ENCODE measurements at regions not wholly inside any gene's neighbourhood (a gene's known extent, or its start where the extent isn't known, plus 50 kb on each side); places are given as distances from the start of the nearest gene placed in this dataset.

DNA sequence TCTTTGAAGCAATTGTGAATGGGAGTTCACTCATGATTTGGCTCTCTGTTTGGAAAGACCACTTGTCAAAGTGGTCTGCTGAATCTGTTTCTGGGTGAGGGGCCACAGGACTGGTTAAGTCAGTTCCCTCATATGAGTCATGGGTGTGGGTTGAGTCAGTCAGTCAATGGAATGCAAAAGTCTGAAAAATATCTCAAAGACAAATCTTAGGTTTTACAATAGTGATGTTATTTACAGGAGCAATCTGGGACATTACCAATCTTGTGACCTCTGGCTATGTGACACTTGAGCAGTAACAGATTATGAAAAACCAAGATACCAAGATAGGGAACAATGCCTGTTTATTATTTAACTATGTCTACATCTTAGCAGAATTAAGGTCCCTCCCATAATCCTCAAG, 311.6 kb downstream of the AASDHPPT start:
- DNase-seq (ENCODE audit: extremely low read depth, low read depth) = no peak

DNA sequence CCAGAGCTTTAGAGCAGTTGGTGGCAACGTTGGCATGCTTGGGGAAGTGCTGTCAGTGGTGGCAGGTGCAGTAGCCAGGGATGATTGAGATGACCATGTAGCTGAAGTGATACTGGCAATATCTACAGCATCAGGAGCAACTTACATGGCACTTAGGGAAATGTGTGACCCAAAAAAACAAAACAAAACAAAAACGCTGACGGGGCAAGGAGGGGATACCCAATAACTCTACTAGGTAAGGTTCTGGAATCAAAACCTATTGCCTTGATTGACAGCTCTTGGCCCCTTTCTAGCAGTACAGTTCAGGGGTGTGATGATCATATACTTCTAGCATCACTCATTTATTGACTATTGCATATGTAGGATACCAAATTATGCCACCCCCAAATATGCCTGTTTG, 312.6 kb downstream of the AASDHPPT start:
- no peak for DNase-seq (ENCODE audit: extremely low read depth, low read depth)
- TF ChIP-seq, protein P1, sequence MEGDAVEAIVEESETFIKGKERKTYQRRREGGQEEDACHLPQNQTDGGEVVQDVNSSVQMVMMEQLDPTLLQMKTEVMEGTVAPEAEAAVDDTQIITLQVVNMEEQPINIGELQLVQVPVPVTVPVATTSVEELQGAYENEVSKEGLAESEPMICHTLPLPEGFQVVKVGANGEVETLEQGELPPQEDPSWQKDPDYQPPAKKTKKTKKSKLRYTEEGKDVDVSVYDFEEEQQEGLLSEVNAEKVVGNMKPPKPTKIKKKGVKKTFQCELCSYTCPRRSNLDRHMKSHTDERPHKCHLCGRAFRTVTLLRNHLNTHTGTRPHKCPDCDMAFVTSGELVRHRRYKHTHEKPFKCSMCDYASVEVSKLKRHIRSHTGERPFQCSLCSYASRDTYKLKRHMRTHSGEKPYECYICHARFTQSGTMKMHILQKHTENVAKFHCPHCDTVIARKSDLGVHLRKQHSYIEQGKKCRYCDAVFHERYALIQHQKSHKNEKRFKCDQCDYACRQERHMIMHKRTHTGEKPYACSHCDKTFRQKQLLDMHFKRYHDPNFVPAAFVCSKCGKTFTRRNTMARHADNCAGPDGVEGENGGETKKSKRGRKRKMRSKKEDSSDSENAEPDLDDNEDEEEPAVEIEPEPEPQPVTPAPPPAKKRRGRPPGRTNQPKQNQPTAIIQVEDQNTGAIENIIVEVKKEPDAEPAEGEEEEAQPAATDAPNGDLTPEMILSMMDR (IDR thresholded peaks at IDR 0.05; ENCODE audit: low read depth, low read length) = no peak

More for the DNA sequence above, 311.6 kb downstream of the AASDHPPT start:
- TF ChIP-seq, protein P1 (IDR thresholded peaks at IDR 0.05; ENCODE audit: low read depth, low read length) = no peak

DNA sequence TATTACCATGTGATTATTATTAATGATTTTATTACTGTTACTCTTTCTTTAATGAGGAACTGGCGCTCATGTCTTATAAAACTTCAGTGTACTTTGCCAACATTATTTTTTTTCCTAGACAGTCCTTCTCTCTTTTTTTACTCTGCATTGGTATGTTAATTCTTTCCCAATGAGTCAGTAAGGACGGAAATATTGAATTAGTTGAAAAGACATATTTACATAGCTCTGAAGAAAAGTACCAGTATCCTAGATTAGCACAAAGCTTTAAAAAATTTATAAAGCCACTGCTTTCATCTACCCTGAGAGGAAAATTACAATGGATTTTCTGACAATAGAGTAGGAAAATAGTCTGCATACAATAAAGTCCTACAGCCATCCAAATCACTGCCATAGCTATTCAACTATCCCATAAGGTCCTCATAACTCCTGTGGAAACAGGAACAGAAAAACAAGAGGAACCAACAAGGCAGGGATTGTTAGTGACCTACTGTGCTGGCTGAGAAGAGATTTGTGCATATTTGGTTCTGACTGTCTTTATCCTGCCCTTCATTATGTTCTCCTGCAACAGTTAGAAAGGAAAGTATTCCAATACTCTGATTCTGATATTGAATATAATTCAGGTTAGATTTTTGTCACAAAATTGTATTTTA, 314.4 kb downstream of the AASDHPPT start:
- TF ChIP-seq, protein P1 (IDR thresholded peaks at IDR 0.05; ENCODE audit: low read depth, low read length) = no peak
- peak; percentile 10 for DNase-seq (ENCODE audit: extremely low read depth, low read depth)

DNA sequence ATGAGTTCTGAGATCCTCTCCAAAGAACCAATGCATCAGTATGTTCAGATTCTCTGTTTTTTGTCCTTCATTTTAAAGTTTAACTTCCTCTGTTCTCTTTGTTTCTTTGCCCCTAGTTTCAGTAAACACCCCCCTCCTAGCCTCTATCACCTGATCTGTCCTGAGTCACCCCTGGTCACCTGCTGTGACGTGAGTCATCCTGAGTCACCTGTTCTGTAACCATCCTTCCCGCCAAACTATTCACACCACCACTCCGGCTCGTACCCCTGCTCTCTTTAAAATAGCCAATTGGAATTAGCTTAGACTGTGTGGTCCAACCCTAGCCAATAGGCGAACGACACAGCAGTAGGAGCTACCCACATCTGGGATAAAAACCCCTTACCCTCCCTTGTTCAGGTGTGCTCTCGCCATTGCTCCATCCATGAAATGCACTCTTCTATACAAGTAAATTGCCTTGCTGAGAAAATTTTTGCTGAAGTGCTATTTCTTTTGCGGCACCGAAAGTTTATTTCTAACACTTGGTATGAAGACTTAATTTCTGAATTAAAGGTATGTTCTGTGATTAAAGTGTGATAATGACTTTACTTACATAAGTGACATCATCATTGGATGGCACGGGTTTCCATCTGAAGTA, 318.4 kb downstream of the AASDHPPT start:
- DNase-seq (ENCODE audit: extremely low read depth, low read depth) = no peak
- TF ChIP-seq, protein P1 (IDR thresholded peaks at IDR 0.05; ENCODE audit: low read depth, low read length) = no peak

DNA sequence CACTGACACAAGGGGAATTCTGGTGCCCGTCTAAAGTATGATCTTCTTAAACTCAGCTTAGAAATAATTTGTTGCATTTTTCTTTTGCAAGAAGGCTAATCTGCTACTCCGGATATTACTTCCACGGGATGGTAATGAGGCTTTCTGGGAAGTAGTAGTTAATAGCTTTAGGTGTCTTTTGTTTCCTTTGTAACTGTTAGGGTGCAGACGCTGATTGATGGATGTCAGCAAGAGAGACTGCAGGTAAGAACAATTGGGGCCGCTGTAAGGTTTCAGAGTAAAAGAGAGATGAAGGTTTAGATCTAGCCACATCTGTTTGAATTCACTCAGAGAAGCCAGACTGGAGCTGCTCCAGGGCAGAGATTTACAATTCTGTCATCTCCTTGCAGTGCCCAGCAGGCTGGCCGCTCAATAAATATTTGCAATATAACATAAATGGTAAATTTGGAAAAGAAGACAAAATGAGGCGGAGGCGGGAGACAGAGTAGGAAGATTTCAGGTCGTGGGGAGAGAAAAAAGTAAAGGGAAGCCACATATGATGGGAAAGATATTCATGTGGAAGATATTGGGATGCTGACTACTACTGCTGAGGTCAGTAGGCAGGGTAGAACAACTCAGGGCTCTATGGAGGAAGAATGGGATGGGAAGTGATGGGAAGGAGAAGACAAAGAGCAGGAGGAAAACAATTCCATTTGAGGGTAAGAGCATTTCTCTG, 320.5 kb downstream of the AASDHPPT start:
- TF ChIP-seq, protein P1 (IDR thresholded peaks at IDR 0.05; ENCODE audit: low read depth, low read length) = no peak
- DNase-seq (ENCODE audit: extremely low read depth, low read depth) = no peak

DNA sequence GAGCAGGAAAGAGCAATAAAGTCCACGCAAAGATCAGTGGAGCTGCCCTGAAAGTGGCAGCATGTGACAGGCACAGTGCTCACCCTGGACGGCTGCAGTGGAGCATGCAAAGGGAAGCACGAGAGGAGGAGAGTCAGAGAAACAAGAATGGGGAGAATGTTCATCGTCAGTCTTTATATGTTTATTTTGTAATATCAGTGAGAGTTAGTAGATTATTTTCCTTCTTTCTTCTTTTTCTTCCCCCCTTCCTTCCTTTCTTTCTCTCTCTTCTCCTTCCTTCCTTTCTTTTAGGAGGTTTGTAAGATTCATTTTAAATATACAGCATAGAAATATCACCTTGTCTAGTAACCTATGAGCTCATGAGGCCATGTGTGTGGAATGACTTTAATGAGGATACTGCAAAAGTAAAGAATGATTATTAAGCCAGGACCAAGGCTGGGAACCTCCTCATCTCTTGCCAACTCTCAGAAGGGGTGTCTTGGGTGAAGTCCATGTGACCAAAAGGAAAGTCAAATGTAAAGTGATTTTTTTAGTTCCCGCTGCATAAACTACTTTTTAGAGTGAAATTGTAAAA, 321.1 kb downstream of the AASDHPPT start:
- TF ChIP-seq, protein P1 (IDR thresholded peaks at IDR 0.05; ENCODE audit: low read depth, low read length) = no peak
- no peak for DNase-seq (ENCODE audit: extremely low read depth, low read depth)

DNA sequence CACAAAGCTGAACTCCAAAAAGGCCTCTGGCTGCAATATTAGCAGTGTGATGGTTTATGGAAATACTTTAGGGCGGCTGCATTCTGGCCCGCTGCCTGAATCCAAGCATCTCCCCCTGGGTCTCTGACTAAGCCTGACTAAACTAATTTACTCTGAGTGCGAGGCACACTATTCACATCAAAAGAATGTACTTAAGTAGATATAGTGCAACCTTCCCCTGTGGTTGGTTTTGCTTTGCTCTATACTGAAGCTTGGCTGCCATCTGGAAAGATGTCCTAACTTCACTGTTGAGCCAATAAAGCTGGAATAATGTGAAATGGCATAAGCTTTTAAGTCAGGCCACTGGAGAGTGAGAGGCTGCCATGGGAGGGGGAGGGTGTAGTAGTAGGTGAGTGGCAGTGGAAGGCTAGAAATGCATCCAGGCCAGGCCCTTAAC, 321.6 kb downstream of the AASDHPPT start:
- peak; percentile 97 for DNase-seq (ENCODE audit: extremely low read depth, low read depth)
- TF ChIP-seq, protein P1 (IDR thresholded peaks at IDR 0.05; ENCODE audit: low read depth, low read length) = no peak
